Dermis blood vessel endothelial cell (primary cell): ENCODE measurements at regions not wholly inside any gene's neighbourhood (a gene's known extent, or its start where the extent isn't known, plus 50 kb on each side); places are given as distances from the start of the nearest gene placed in this dataset.
A peak's percentile ranks its signal among the peaks of the same experiment; 100 is the strongest.

Source experiments
- DNase-seq: peaks from one replicate; pipeline ENCODE4 v3.0.0; 2010

GRCh38 chr4:166498546-166498945 lies 625.5 kb downstream of the TLL1 start:
- DNase-seq, result no peak

- no peak for DNase-seq
Measured at GRCh38 chr4:166499820-166500219, 626.8 kb downstream of the TLL1 start.

- no peak for DNase-seq
Measured at GRCh38 chr4:166501941-166502382, 628.9 kb downstream of the TLL1 start.

GRCh38 chr4:166502660-166503059 lies 629.6 kb downstream of the TLL1 start:
- DNase-seq, result no peak

- no peak for DNase-seq
Measured at GRCh38 chr4:166506051-166506450, 633.0 kb downstream of the TLL1 start.

GRCh38 chr4:166512267-166512666 lies 639.2 kb downstream of the TLL1 start:
- no peak for DNase-seq

- no peak for DNase-seq
Measured at GRCh38 chr4:166518315-166518714, 645.3 kb downstream of the TLL1 start.

GRCh38 chr4:166518776-166519175 lies 645.7 kb downstream of the TLL1 start:
- no peak for DNase-seq

- DNase-seq, result no peak
Measured at GRCh38 chr4:166519774-166520173, 646.7 kb downstream of the TLL1 start.

GRCh38 chr4:166527500-166527899 lies 654.5 kb downstream of the TLL1 start:
- DNase-seq, result no peak

GRCh38 chr4:166531703-166532102 lies 658.7 kb downstream of the TLL1 start:
- DNase-seq, result no peak

- DNase-seq, result no peak
Measured at GRCh38 chr4:166535865-166536264, 662.8 kb downstream of the TLL1 start.

- no peak for DNase-seq
Measured at GRCh38 chr4:166538491-166539005, 665.5 kb downstream of the TLL1 start.

GRCh38 chr4:166546009-166546408 lies 673.0 kb downstream of the TLL1 start:
- DNase-seq, result no peak

GRCh38 chr4:166577639-166578038 lies 656.7 kb downstream of the SPOCK3 start:
- no peak for DNase-seq

GRCh38 chr4:166585491-166585890 lies 648.8 kb downstream of the SPOCK3 start:
- DNase-seq, result no peak

- peak; percentile 5 for DNase-seq
Measured at GRCh38 chr4:166594326-166594946, 639.9 kb downstream of the SPOCK3 start.

- DNase-seq, result no peak
Measured at GRCh38 chr4:166600264-166600663, 634.0 kb downstream of the SPOCK3 start.

- no peak for DNase-seq
Measured at GRCh38 chr4:166602068-166602467, 632.2 kb downstream of the SPOCK3 start.

- DNase-seq, result no peak
Measured at GRCh38 chr4:166622425-166622977, 611.8 kb downstream of the SPOCK3 start.

- no peak for DNase-seq
Measured at GRCh38 chr4:166625018-166625637, 609.2 kb downstream of the SPOCK3 start.

- no peak for DNase-seq
Measured at GRCh38 chr4:166628454-166628853, 605.8 kb downstream of the SPOCK3 start.

- no peak for DNase-seq
Measured at GRCh38 chr4:166635367-166635766, 598.9 kb downstream of the SPOCK3 start.

GRCh38 chr4:166637816-166638215 lies 596.5 kb downstream of the SPOCK3 start:
- no peak for DNase-seq
